Peyer's patch (tissue), 4 donors: ENCODE measurements at regions not wholly inside any gene's neighbourhood (a gene's known extent, or its start where the extent isn't known, plus 50 kb on each side); places are given as distances from the start of the nearest gene placed in this dataset.

Experiments
- POLR2A ChIP-seq, 2 donors: fragments of 450-650 bp; IDR thresholded peaks; one replicate each; pipeline ENCODE4 v1.5.1; 2017; ENCODE audit warnings: antibody characterized with exemption in 2 of 2, mild to moderate bottlenecking in 2 of 2, moderate library complexity in 2 of 2
- TF ChIP-seq, protein P1 (sequence below), 6 experiments: fragments of 450-650 bp in 4 of 6; fragments of 200-600 bp in 2 of 6; sonication (generic) in 1 of 6; IDR thresholded peaks; one replicate each; pipeline ENCODE4 v1.5.1; 2017 to 2019; ENCODE audit warnings: antibody characterized with exemption in 6 of 6, mild to moderate bottlenecking in 3 of 6, moderate library complexity in 1 of 6

DNA sequence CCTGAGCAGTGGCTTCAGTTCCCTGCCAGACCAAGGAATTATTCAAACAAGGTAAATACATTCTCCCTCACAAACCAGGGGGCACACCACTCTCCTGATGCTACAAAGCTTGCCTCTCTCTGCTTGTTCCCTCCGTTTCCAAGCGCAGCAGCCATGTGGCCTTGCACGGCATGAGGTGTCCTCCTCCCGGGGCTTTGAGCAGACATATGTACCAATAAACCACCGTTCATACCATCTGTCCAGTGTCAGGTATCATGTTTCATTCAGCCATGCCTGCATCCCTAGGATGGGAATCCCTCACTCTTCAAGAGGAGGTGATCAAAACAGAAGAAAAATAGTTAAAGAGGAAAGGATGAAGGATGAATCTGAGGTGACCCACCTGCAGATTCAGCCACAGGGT, 282.7 kb downstream of the ENC1 start:
- TF ChIP-seq POLR2A (IDR thresholded peaks at IDR 0.05), result no peak
- TF ChIP-seq, protein P1, sequence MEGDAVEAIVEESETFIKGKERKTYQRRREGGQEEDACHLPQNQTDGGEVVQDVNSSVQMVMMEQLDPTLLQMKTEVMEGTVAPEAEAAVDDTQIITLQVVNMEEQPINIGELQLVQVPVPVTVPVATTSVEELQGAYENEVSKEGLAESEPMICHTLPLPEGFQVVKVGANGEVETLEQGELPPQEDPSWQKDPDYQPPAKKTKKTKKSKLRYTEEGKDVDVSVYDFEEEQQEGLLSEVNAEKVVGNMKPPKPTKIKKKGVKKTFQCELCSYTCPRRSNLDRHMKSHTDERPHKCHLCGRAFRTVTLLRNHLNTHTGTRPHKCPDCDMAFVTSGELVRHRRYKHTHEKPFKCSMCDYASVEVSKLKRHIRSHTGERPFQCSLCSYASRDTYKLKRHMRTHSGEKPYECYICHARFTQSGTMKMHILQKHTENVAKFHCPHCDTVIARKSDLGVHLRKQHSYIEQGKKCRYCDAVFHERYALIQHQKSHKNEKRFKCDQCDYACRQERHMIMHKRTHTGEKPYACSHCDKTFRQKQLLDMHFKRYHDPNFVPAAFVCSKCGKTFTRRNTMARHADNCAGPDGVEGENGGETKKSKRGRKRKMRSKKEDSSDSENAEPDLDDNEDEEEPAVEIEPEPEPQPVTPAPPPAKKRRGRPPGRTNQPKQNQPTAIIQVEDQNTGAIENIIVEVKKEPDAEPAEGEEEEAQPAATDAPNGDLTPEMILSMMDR (IDR thresholded peaks at IDR 0.05), result no peak
